HepG2 (cell line): ENCODE measurements at regions not wholly inside any gene's neighbourhood (a gene's known extent, or its start where the extent isn't known, plus 50 kb on each side); places are given as distances from the start of the nearest gene placed in this dataset.

Experiments
- ARNT ChIP-seq: fragments of 450-650 bp; IDR thresholded peaks from 2 replicates; pipeline ENCODE4 v1.6.1; 2017
- CBX2 ChIP-seq, 2 experiments: fragments of 200-600 bp in 1 of 2; sonication (generic); formaldehyde crosslinking in 1 of 2; IDR thresholded peaks; 2 replicates each; pipeline versions ENCODE4 v1.7.0 to v1.8.1; 2018 to 2022; ENCODE audit warnings: low read depth in 2 of 2, low read length in 1 of 2, mild to moderate bottlenecking in 1 of 2, missing genetic modification reagents in 1 of 2
- CEBPB ChIP-seq: IDR thresholded peaks from 2 replicates; pipeline ENCODE4 v1.6.1; 2011; ENCODE audit warnings: low read depth, low read length, improper control_type of control experiment, borderline replicate concordance
- CTCF ChIP-seq: sonication (generic); formaldehyde crosslinking; IDR thresholded peaks from 2 replicates; pipeline ENCODE4 v1.5.0; 2020; ENCODE audit warnings: mild to moderate bottlenecking, missing genetic modification reagents, moderate library complexity
- E2F1 ChIP-seq: sonication (generic); formaldehyde crosslinking; IDR thresholded peaks from 2 replicates; pipeline ENCODE4 v1.5.0; 2020; ENCODE audit warnings: missing genetic modification reagents
- MAFK ChIP-seq, 2 experiments: IDR thresholded peaks in 1 of 2; conservative IDR thresholded peaks in 1 of 2; 2 replicates each; pipeline ENCODE4 v1.6.1; 2011; ENCODE audit warnings: improper control_type of control experiment in 2 of 2, low read length in 2 of 2
- MED1 ChIP-seq: sonication (generic); formaldehyde crosslinking; IDR thresholded peaks from 2 replicates; pipeline ENCODE4 v1.4.0; 2020; ENCODE audit warnings: missing genetic modification reagents
- SALL2 ChIP-seq: sonication (generic); formaldehyde crosslinking; IDR thresholded peaks from 2 replicates; pipeline ENCODE4 v1.8.1; 2023; ENCODE audit warnings: mild to moderate bottlenecking, missing genetic modification reagents, inconsistent platforms
- TAF1 ChIP-seq: sonication (generic); formaldehyde crosslinking; IDR thresholded peaks from 2 replicates; pipeline ENCODE4 v1.4.0; 2020; ENCODE audit warnings: missing genetic modification reagents
- ZBTB33 ChIP-seq: sonication (generic); formaldehyde crosslinking; IDR thresholded peaks from 2 replicates; pipeline ENCODE4 v1.4.0; 2020; ENCODE audit warnings: missing genetic modification reagents
- ZNF777 ChIP-seq: sonication (generic); formaldehyde crosslinking; IDR thresholded peaks from 2 replicates; pipeline ENCODE4 v1.4.0; 2020; ENCODE audit warnings: missing genetic modification reagents

GRCh38 chr3:35946121-35946853 lies 307.0 kb downstream of the ARPP21 start:
- TF ChIP-seq ZBTB33 (CRISPR knock-in tag) (no peak), CBX2 (IDR thresholded peaks at IDR 0.05; ENCODE audit: low read depth, low read length) (no peak), CBX2 (CRISPR knock-in tag; IDR thresholded peaks at IDR 0.05; ENCODE audit: low read depth) (no peak), MAFK (conservative IDR thresholded peaks at IDR 0.05 in 1 of 2, IDR thresholded peaks at IDR 0.05 in 1 of 2; ENCODE audit: low read length in 2 of 2) (no peak), CEBPB (no peak), CTCF (0 out of 2 replicates have a peak, but pooled peaks have one; percentile 12), SALL2 (no peak), ARNT (no peak), MED1 (CRISPR knock-in tag) (no peak), E2F1 (CRISPR knock-in tag) (no peak), TAF1 (CRISPR knock-in tag) (no peak), ZNF777 (CRISPR knock-in tag) (no peak)
